ENCODE measurements at regions not wholly inside any gene's neighbourhood (a gene's known extent, or its start where the extent isn't known, plus 50 kb on each side); places are given as distances from the start of the nearest gene placed in this dataset.

DNA sequence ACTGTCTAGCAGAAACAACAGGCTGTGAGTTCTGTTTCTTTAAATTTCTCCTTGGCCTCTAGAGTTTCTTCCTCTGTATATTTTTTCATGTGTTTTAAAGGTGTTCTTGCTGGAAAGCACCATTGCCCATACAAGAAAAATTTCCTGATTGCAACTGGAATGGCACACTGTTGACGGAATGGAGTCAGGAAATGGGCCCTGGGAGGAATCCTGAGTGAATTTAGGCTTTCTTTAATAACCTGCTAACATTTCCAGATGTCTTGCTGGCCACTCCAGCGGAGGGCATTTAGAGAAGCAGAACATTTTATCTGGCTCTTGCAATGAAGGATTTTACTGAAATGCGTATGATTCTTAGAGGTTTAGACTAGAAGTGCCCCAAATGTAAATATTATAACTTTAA, 736.3 kb downstream of the TAF11L14 start (continued):
- no peak for TF ChIP-seq MCM3 (IDR thresholded peaks at IDR 0.05)
- no peak for TF ChIP-seq ZNF41 (CRISPR knock-in tag; conservative IDR thresholded peaks at IDR 0.05)
- no peak for TF ChIP-seq SP2 (IDR thresholded peaks at IDR 0.05; ENCODE audit: extremely low read depth, low read depth, low read length, poor library complexity, severe bottlenecking)
- no peak for TF ChIP-seq EZH2 (IDR thresholded peaks at IDR 0.05; ENCODE audit: borderline replicate concordance, low read depth, low read length)
- TF ChIP-seq CREM (IDR thresholded peaks at IDR 0.05; ENCODE audit: low read depth), result no peak
- no peak for TF ChIP-seq PCBP1 (IDR thresholded peaks at IDR 0.05; ENCODE audit: low read depth, low read length, poor library complexity, severe bottlenecking)
- TF ChIP-seq, protein P1, sequence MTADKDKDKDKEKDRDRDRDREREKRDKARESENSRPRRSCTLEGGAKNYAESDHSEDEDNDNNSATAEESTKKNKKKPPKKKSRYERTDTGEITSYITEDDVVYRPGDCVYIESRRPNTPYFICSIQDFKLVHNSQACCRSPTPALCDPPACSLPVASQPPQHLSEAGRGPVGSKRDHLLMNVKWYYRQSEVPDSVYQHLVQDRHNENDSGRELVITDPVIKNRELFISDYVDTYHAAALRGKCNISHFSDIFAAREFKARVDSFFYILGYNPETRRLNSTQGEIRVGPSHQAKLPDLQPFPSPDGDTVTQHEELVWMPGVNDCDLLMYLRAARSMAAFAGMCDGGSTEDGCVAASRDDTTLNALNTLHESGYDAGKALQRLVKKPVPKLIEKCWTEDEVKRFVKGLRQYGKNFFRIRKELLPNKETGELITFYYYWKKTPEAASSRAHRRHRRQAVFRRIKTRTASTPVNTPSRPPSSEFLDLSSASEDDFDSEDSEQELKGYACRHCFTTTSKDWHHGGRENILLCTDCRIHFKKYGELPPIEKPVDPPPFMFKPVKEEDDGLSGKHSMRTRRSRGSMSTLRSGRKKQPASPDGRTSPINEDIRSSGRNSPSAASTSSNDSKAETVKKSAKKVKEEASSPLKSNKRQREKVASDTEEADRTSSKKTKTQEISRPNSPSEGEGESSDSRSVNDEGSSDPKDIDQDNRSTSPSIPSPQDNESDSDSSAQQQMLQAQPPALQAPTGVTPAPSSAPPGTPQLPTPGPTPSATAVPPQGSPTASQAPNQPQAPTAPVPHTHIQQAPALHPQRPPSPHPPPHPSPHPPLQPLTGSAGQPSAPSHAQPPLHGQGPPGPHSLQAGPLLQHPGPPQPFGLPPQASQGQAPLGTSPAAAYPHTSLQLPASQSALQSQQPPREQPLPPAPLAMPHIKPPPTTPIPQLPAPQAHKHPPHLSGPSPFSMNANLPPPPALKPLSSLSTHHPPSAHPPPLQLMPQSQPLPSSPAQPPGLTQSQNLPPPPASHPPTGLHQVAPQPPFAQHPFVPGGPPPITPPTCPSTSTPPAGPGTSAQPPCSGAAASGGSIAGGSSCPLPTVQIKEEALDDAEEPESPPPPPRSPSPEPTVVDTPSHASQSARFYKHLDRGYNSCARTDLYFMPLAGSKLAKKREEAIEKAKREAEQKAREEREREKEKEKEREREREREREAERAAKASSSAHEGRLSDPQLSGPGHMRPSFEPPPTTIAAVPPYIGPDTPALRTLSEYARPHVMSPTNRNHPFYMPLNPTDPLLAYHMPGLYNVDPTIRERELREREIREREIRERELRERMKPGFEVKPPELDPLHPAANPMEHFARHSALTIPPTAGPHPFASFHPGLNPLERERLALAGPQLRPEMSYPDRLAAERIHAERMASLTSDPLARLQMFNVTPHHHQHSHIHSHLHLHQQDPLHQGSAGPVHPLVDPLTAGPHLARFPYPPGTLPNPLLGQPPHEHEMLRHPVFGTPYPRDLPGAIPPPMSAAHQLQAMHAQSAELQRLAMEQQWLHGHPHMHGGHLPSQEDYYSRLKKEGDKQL (CRISPR knock-in tag; IDR thresholded peaks at IDR 0.05; ENCODE audit: borderline replicate concordance), result no peak
